BJ (cell line): ENCODE measurements at regions not wholly inside any gene's neighbourhood (a gene's known extent, or its start where the extent isn't known, plus 50 kb on each side); places are given as distances from the start of the nearest gene placed in this dataset.

Experiments used
- CTCF ChIA-PET: fragments of 350-600 bp; formaldehyde crosslinking; extraction: SDS; loops from one replicate; lab custom pipeline; 2021; ENCODE audit warnings: antibody characterized with exemption, inconsistent platforms; lab: Yijun Ruan, JAX
- POLR2A ChIA-PET: fragments of 300-600 bp; sonication (Branson Sonifier 250); formaldehyde crosslinking; extraction: SDS; loops from one replicate; lab custom pipeline; 2021; ENCODE audit warnings: antibody characterized with exemption; lab: Charles Lee
- DNase-seq: peaks from one replicate; pipeline ENCODE4 v3.0.0-alpha.2; 2011; ENCODE audit warnings: low read depth
- H3K27me3 ChIP-seq: 2 replicates; pipeline ENCODE4 v1.6.0; 2011; ENCODE audit warnings: low read length; ENCODE audit not compliant: control insufficient read depth, insufficient read depth
- H3K36me3 ChIP-seq: 2 replicates; pipeline ENCODE4 v1.5.1; 2011; ENCODE audit warnings: low read length; ENCODE audit not compliant: control insufficient read depth, insufficient read depth
- H3K4me3 ChIP-seq: 2 replicates; pipeline ENCODE4 v1.5.1; 2011; ENCODE audit warnings: low read depth, mild to moderate bottlenecking, control low read depth, low read length
- CTCF ChIP-seq: IDR thresholded peaks from 2 replicates; pipeline ENCODE4 v1.5.1; 2011; ENCODE audit warnings: low read depth, mild to moderate bottlenecking, control low read depth, inconsistent platforms, low read length, moderate library complexity; ENCODE audit not compliant: insufficient read depth

GRCh38 chr6:135568379-135568778, 70.8 kb upstream of the AHI1 start:
- Histone ChIP-seq H3K36me3 (no peaks in the 10 kb centered on the region), H3K4me3 (no peak overlapping the region), H3K27me3 (no peaks in the 10 kb centered on the region)
- ChIA-PET CTCF (interaction anchor here (0.6 to 0.9 kb wide), 2 partner anchors 188 to 658 kb away, joined by 3 to 4 read pairs; no protein-coding TSS in a partner anchor), POLR2A (no interaction called here)
- peak; percentile 32 for DNase-seq
- no peak for TF ChIP-seq CTCF

GRCh38 chr6:135572051-135572450, 74.5 kb upstream of the AHI1 start:
- no peak overlapping the region for H3K4me3 ChIP-seq
- POLR2A ChIA-PET = no interaction called here
- DNase-seq = no peak
- H3K27me3 ChIP-seq = no peaks in the 10 kb centered on the region
- no peak for TF ChIP-seq CTCF
- CTCF ChIA-PET = interaction anchor here (1.4 kb wide), 1 partner anchor 654 kb away, joined by 3 read pairs; no protein-coding TSS in a partner anchor
- H3K36me3 ChIP-seq = no peaks in the 10 kb centered on the region

- Histone ChIP-seq H3K36me3 (no peaks in the 10 kb centered on the region), H3K4me3 (no peak overlapping the region), H3K27me3 (no peaks in the 10 kb centered on the region)
- no peak for TF ChIP-seq CTCF
- ChIA-PET CTCF (interaction anchor here (1.1 kb wide), 1 partner anchor 11 kb away, joined by 3 read pairs; no protein-coding TSS in a partner anchor), POLR2A (no interaction called here)
- DNase-seq = no peak
Observed at GRCh38 chr6:135575629-135576028, 78.1 kb upstream of the AHI1 start.

GRCh38 chr6:135576055-135576454, 78.5 kb upstream of the AHI1 start:
- Histone ChIP-seq H3K4me3 (no peak overlapping the region), H3K36me3 (no peaks in the 10 kb centered on the region), H3K27me3 (no peaks in the 10 kb centered on the region)
- ChIA-PET POLR2A (no interaction called here), CTCF (no interaction called here)
- TF ChIP-seq CTCF = no peak
- no peak for DNase-seq

GRCh38 chr6:135577059-135577538, 79.6 kb upstream of the AHI1 start:
- Histone ChIP-seq H3K4me3 (no peak overlapping the region), H3K36me3 (no peaks in the 10 kb centered on the region), H3K27me3 (no peaks in the 10 kb centered on the region)
- CTCF ChIA-PET = no interaction called here
- no peak for DNase-seq
- no peak for TF ChIP-seq CTCF
- POLR2A ChIA-PET = no interaction called here
